ENCODE measurements at regions not wholly inside any gene's neighbourhood (a gene's known extent, or its start where the extent isn't known, plus 50 kb on each side); places are given as distances from the start of the nearest gene placed in this dataset.

GRCh38 chr10:55266797-55267196, 465.8 kb upstream of the PCDH15 start:
- no peak for TF ChIP-seq CTCF (IDR thresholded peaks at IDR 0.05; ENCODE audit: unreplicated experiment)
- DNase-seq (ENCODE audit: low spot score, unreplicated experiment) = no peak
- no peak overlapping the region for H3K4me3 Mint-ChIP-seq (ENCODE audit: low read depth)
- H3K36me3 Mint-ChIP-seq (ENCODE audit: insufficient read depth) = no peaks in the 10 kb centered on the region
- no peaks in the 10 kb centered on the region for H3K27me3 Mint-ChIP-seq
- H3K9me3 Mint-ChIP-seq (ENCODE audit: low read depth) = no peaks in the 10 kb centered on the region
- no peak overlapping the region for H3K27ac Mint-ChIP-seq
- no peaks in the 10 kb centered on the region for H3K4me1 Mint-ChIP-seq (ENCODE audit: low read depth)

- H3K4me1 Mint-ChIP-seq (ENCODE audit: low read depth) = no peaks in the 10 kb centered on the region
- H3K9me3 Mint-ChIP-seq (ENCODE audit: low read depth) = no peaks in the 10 kb centered on the region
- no peak overlapping the region for H3K27ac Mint-ChIP-seq
- H3K27me3 Mint-ChIP-seq = no peaks in the 10 kb centered on the region
- no peak overlapping the region for H3K4me3 Mint-ChIP-seq (ENCODE audit: low read depth)
- no peak for DNase-seq (ENCODE audit: low spot score, unreplicated experiment)
- TF ChIP-seq CTCF (IDR thresholded peaks at IDR 0.05; ENCODE audit: unreplicated experiment) = no peak
- H3K36me3 Mint-ChIP-seq (ENCODE audit: insufficient read depth) = no peaks in the 10 kb centered on the region
Observed at GRCh38 chr10:55263327-55263726, 462.3 kb upstream of the PCDH15 start.

- Mint-ChIP-seq H3K27ac (no peak overlapping the region), H3K4me1 (ENCODE audit: low read depth) (no peaks in the 10 kb centered on the region), H3K4me3 (ENCODE audit: low read depth) (no peak overlapping the region), H3K9me3 (ENCODE audit: low read depth) (no peaks in the 10 kb centered on the region), H3K36me3 (ENCODE audit: insufficient read depth) (no peaks in the 10 kb centered on the region), H3K27me3 (no peaks in the 10 kb centered on the region)
- TF ChIP-seq CTCF (IDR thresholded peaks at IDR 0.05; ENCODE audit: unreplicated experiment) = no peak
- DNase-seq (ENCODE audit: low spot score, unreplicated experiment) = no peak
Observed at GRCh38 chr10:55242544-55242943, 441.5 kb upstream of the PCDH15 start.

GRCh38 chr10:55237462-55237861, 436.4 kb upstream of the PCDH15 start:
- H3K4me3 Mint-ChIP-seq (ENCODE audit: low read depth) = no peak overlapping the region
- no peak for TF ChIP-seq CTCF (IDR thresholded peaks at IDR 0.05; ENCODE audit: unreplicated experiment)
- H3K27ac Mint-ChIP-seq = no peak overlapping the region
- no peaks in the 10 kb centered on the region for H3K36me3 Mint-ChIP-seq (ENCODE audit: insufficient read depth)
- H3K27me3 Mint-ChIP-seq = no peaks in the 10 kb centered on the region
- no peaks in the 10 kb centered on the region for H3K4me1 Mint-ChIP-seq (ENCODE audit: low read depth)
- no peaks in the 10 kb centered on the region for H3K9me3 Mint-ChIP-seq (ENCODE audit: low read depth)
- DNase-seq (ENCODE audit: low spot score, unreplicated experiment) = no peak

GRCh38 chr10:55233505-55233904, 432.5 kb upstream of the PCDH15 start:
- Mint-ChIP-seq H3K9me3 (ENCODE audit: low read depth) (no peaks in the 10 kb centered on the region), H3K27ac (no peak overlapping the region), H3K4me3 (ENCODE audit: low read depth) (no peak overlapping the region), H3K4me1 (ENCODE audit: low read depth) (no peaks in the 10 kb centered on the region), H3K27me3 (no peaks in the 10 kb centered on the region), H3K36me3 (ENCODE audit: insufficient read depth) (no peaks in the 10 kb centered on the region)
- TF ChIP-seq CTCF (IDR thresholded peaks at IDR 0.05; ENCODE audit: unreplicated experiment) = no peak
- no peak for DNase-seq (ENCODE audit: low spot score, unreplicated experiment)
